GM23338 (cell line): ENCODE measurements at regions not wholly inside any gene's neighbourhood (a gene's known extent, or its start where the extent isn't known, plus 50 kb on each side); places are given as distances from the start of the nearest gene placed in this dataset.

Experiments
- ATAC-seq: fragments of 200-7000 bp; cut with Tn5 transposase; 3 replicates; pipeline ENCODE4 v1.9.1; 2020
- DNase-seq: peaks from one replicate; pipeline ENCODE4 v3.0.0-alpha.2; 2015; ENCODE audit warnings: low spot score
- H2AFZ ChIP-seq: fragments of 200-600 bp; sonication (generic); 2 replicates; pipeline ENCODE4 v1.8.0; 2016; ENCODE audit warnings: antibody characterized with exemption, mild to moderate bottlenecking, moderate library complexity
- H3F3A ChIP-seq: fragments of 200-600 bp; sonication (generic); replicated peaks from 2 replicates; pipeline ENCODE4 v1.8.0; 2017; ENCODE audit warnings: antibody characterized with exemption, mixed run types, low read depth
- H3K27ac ChIP-seq: fragments of 200-600 bp; sonication (generic); 2 replicates; pipeline ENCODE4 v1.6.1; 2016; ENCODE audit warnings: low read depth
- H3K27me3 ChIP-seq: fragments of 200-600 bp; sonication (generic); 2 replicates; pipeline ENCODE4 v1.8.0; 2016; ENCODE audit warnings: mild to moderate bottlenecking, mixed run types, moderate library complexity; ENCODE audit not compliant: insufficient read depth
- H3K36me3 ChIP-seq: fragments of 200-600 bp; sonication (generic); 2 replicates; pipeline ENCODE4 v1.8.0; 2016; ENCODE audit warnings: mild to moderate bottlenecking; ENCODE audit not compliant: insufficient read depth
- H3K4me1 ChIP-seq: fragments of 200-600 bp; sonication (generic); 2 replicates; pipeline ENCODE4 v1.8.0; 2016; ENCODE audit warnings: mild to moderate bottlenecking, moderate library complexity; ENCODE audit not compliant: insufficient read depth
- H3K4me2 ChIP-seq: fragments of 200-600 bp; sonication (generic); 2 replicates; pipeline ENCODE4 v1.7.1; 2017; ENCODE audit warnings: mixed run types
- H3K4me3 ChIP-seq: fragments of 200-600 bp; sonication (generic); 2 replicates; pipeline ENCODE4 v1.6.1; 2016; ENCODE audit warnings: mixed run types
- H3K79me2 ChIP-seq: fragments of 200-600 bp; sonication (generic); replicated peaks from 2 replicates; pipeline ENCODE4 v1.8.0; 2017; ENCODE audit warnings: mild to moderate bottlenecking; ENCODE audit not compliant: insufficient read depth
- H3K9me2 ChIP-seq: fragments of 200-600 bp; sonication (generic); 2 replicates; pipeline ENCODE4 v1.8.0; 2017; ENCODE audit not compliant: insufficient read depth
- H4K20me1 ChIP-seq: fragments of 200-600 bp; sonication (generic); replicated peaks from 2 replicates; pipeline ENCODE4 v1.8.0; 2017; ENCODE audit warnings: mild to moderate bottlenecking; ENCODE audit not compliant: insufficient read depth
- H3K27ac Mint-ChIP-seq: 2 replicates; pipeline ENCODE4 v1.8.0; 2020; ENCODE audit warnings: inconsistent platforms, mild to moderate bottlenecking, moderate library complexity, mixed read lengths
- H3K27me3 Mint-ChIP-seq: 3 replicates; pipeline ENCODE4 v1.8.0; 2022; ENCODE audit warnings: low read depth, mild to moderate bottlenecking, moderate library complexity, mixed read lengths, inconsistent platforms; ENCODE audit not compliant: insufficient read depth, poor library complexity
- H3K36me3 Mint-ChIP-seq: 3 replicates; pipeline ENCODE4 v1.8.0; 2021; ENCODE audit warnings: low read depth, mild to moderate bottlenecking, inconsistent platforms, moderate library complexity, mixed read lengths
- H3K4me1 Mint-ChIP-seq: 3 replicates; pipeline ENCODE4 v1.8.0; 2020; ENCODE audit warnings: mild to moderate bottlenecking, inconsistent platforms, mixed read lengths
- H3K4me3 Mint-ChIP-seq: 3 replicates; pipeline ENCODE4 v1.8.0; 2021; ENCODE audit warnings: moderate library complexity, mild to moderate bottlenecking, inconsistent platforms, mixed read lengths
- H3K9me3 Mint-ChIP-seq: 3 replicates; pipeline ENCODE4 v1.8.0; 2020; ENCODE audit warnings: moderate library complexity, mild to moderate bottlenecking, inconsistent platforms, mixed read lengths
- CREB1 ChIP-seq: fragments of 250-450 bp; sonication (Bioruptor Pico); IDR thresholded peaks from 2 replicates; pipeline ENCODE4 v1.5.0; 2020; ENCODE audit warnings: low read depth, mild to moderate bottlenecking, moderate library complexity
- CTCF ChIP-seq, 2 experiments: fragments of 200-600 bp in 1 of 2; sonication (generic) in 1 of 2; conservative IDR thresholded peaks; 2 replicates each; pipeline versions ENCODE4 v1.5.1 to v1.6.1; 2016 to 2017; ENCODE audit warnings: antibody characterized with exemption in 2 of 2, low read depth in 2 of 2, mild to moderate bottlenecking in 2 of 2, moderate library complexity in 1 of 2
- ETS1 ChIP-seq: IDR thresholded peaks from 2 replicates; pipeline ENCODE4 v1.6.1; 2016; ENCODE audit warnings: antibody characterized with exemption
- EZH2 ChIP-seq: fragments of 200-600 bp; sonication (generic); IDR thresholded peaks from one replicate; pipeline ENCODE4 v1.8.0; 2017; ENCODE audit warnings: antibody characterized with exemption, mild to moderate bottlenecking, low read depth; ENCODE audit not compliant: unreplicated experiment
- EZH2phosphoT487 ChIP-seq: fragments of 200-600 bp; sonication (generic); IDR thresholded peaks from one replicate; pipeline ENCODE4 v1.8.1; 2018; ENCODE audit warnings: antibody characterized with exemption; ENCODE audit not compliant: unreplicated experiment
- JUNB ChIP-seq: IDR thresholded peaks from one replicate; pipeline ENCODE4 v1.6.1; 2016; ENCODE audit warnings: antibody characterized with exemption; ENCODE audit not compliant: unreplicated experiment
- POLR2AphosphoS5 ChIP-seq: IDR thresholded peaks from 2 replicates; pipeline ENCODE4 v1.6.1; 2016; ENCODE audit warnings: antibody characterized with exemption, low read depth
- REST ChIP-seq: IDR thresholded peaks from one replicate; pipeline ENCODE4 v1.6.1; 2018; ENCODE audit warnings: antibody characterized with exemption; ENCODE audit not compliant: unreplicated experiment
- STAT1 ChIP-seq: IDR thresholded peaks from one replicate; pipeline ENCODE4 v1.6.1; 2016; ENCODE audit warnings: antibody characterized with exemption; ENCODE audit not compliant: unreplicated experiment
- ZNF114 ChIP-seq: fragments of 250-450 bp; sonication (Bioruptor Pico); IDR thresholded peaks from 2 replicates; pipeline ENCODE4 v1.5.0; 2020; ENCODE audit warnings: mild to moderate bottlenecking, moderate library complexity
- ZNF462 ChIP-seq: fragments of 250-450 bp; sonication (Bioruptor Pico); IDR thresholded peaks from 2 replicates; pipeline ENCODE4 v1.5.0; 2020; ENCODE audit warnings: mild to moderate bottlenecking, moderate library complexity

GRCh38 chr22:23008896-23009295 is 61.4 kb upstream of the GNAZ start:
- H3K27ac ChIP-seq = no peak overlapping the region
- H3K9me3 Mint-ChIP-seq = no peaks in the 10 kb centered on the region

More at GRCh38 chr22:23008896-23009295, 61.4 kb upstream of the GNAZ start:
- no peaks in the 10 kb centered on the region for H3K79me2 ChIP-seq
- H4K20me1 ChIP-seq = no peaks in the 10 kb centered on the region; the same call in none of the 2 replicates
- Mint-ChIP-seq H3K4me3 (no peak overlapping the region), H3K36me3 (no peaks in the 10 kb centered on the region), H3K4me1 (no peaks in the 10 kb centered on the region), H3K27me3 (peaks cover 11% of the 10 kb centered on the region), H3K27ac (no peak overlapping the region)
- ATAC-seq = no peak
- no peak for DNase-seq
- no peak overlapping the region for H3K4me3 ChIP-seq
- no peak for TF ChIP-seq CREB1 (CRISPR knock-in tag)
- TF ChIP-seq POLR2AphosphoS5 = no peak
- TF ChIP-seq STAT1 = no peak
- TF ChIP-seq JUNB = no peak
- no peak for TF ChIP-seq EZH2phosphoT487
- TF ChIP-seq ZNF114 = no peak
- no peak for TF ChIP-seq CTCF (conservative IDR thresholded peaks at IDR 0.05; ENCODE audit: low read depth in 2 of 2)
- TF ChIP-seq ZNF462 (CRISPR knock-in tag) = no peak
- no peak for TF ChIP-seq ETS1
- no peak for TF ChIP-seq EZH2
- no peak for TF ChIP-seq REST
- no peak overlapping the region for H2AFZ ChIP-seq
- H3K4me2 ChIP-seq = no peak overlapping the region
- no peaks in the 10 kb centered on the region for H3K9me2 ChIP-seq
- no peaks in the 10 kb centered on the region for H3K4me1 ChIP-seq
- H3F3A ChIP-seq = no peaks in the 10 kb centered on the region
- H3K27me3 ChIP-seq = peaks cover 51% of the 10 kb centered on the region
- no peaks in the 10 kb centered on the region for H3K36me3 ChIP-seq
